NT2/D1 (cell line): ENCODE measurements at regions not wholly inside any gene's neighbourhood (a gene's known extent, or its start where the extent isn't known, plus 50 kb on each side); places are given as distances from the start of the nearest gene placed in this dataset.

Experiments used
- YY1 ChIP-seq: IDR thresholded peaks from 2 replicates; pipeline ENCODE4 v1.6.1; 2011; ENCODE audit not compliant: insufficient read length, insufficient read depth
- ZNF274 ChIP-seq: IDR thresholded peaks from 2 replicates; pipeline ENCODE4 v1.6.1; 2011; ENCODE audit warnings: mild to moderate bottlenecking, low read depth, low read length

GRCh38 chr21:41108668-41109585 is 59.0 kb upstream of the BACE2 start:
- TF ChIP-seq YY1 (no peak), ZNF274 (no peak)
